ENCODE measurements at regions not wholly inside any gene's neighbourhood (a gene's known extent, or its start where the extent isn't known, plus 50 kb on each side); places are given as distances from the start of the nearest gene placed in this dataset.

DNA sequence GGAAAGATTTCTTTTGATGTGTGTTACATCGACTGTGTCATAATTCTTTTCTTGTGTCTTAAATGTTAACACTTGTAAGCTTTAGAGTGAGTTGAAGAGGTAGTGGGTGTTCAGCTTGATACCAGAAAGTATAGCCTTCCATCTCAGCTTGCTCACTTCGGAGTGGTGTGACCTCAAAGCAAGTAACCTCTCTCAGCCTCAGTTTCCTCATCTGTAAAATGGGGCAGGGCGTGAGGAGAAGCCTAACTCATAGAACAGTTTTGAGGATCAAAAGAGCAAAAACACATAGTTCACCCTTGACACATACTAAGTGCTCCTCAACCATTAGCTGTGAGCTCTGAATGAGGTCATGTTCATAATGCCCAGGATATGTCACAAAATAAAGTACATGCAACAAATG, 434.8 kb upstream of the PROK2 start:
- DNase-seq = no peak

DNA sequence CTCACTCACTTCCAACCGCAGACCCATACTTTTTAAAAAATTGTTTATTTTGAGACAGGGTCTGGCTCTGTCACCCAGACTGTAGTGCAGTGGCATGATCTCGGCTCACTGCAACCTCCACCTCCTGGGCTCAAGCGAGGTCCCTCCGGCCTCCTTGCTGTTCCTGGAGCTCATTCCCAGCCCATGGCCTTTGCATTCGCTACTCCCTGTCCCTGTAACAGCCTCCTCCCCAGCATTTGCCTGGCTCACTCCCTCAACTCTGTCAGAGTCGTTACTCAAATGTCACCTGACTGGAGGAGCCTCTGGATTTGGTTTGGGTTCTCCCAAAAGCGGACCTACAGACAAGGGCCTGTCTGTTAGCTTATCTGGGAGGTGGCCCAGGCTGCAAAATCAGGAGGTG, 432.6 kb upstream of the PROK2 start:
- no peak for DNase-seq

DNA sequence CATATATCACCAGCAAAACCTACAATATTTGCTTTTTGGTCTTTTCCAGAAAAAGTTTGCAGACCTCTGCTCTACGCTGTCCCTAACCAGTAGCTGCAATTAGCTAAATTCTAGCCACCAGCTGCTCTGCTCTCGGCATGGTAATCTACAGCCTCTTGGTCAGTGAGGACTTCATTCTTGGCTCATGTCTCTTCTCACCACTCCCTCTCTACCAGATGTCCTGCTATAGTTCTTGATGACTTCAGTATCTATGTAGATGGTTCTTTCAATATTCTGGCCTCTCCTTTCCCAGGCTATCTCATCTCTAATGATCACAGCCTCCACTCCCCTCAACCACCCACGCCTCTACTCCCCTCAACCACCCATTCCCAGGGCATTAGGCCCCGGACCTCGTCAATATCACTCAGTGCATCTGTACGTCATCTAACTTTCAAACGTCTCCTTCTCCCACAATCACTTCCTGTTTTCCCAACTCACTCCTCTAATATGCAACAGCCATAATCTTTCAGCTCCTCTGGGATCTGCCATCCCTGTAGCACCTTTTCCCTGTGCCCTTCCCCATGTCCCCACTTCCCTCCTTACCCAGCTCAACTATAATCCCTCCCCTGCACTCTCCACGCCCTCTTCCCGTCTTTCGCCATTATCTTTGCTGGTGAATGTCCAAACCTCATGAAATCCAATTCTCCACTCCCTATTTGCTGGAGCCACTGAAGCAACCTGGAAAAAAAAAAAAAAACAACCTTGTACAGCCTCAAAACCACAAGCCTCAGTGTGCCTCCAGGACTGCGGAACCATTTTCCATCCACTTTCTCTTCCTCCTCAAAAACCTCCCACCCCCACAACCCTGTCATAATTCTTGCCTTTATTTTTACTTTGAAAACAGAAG, 429.4 kb upstream of the PROK2 start:
- DNase-seq = no peak

DNA sequence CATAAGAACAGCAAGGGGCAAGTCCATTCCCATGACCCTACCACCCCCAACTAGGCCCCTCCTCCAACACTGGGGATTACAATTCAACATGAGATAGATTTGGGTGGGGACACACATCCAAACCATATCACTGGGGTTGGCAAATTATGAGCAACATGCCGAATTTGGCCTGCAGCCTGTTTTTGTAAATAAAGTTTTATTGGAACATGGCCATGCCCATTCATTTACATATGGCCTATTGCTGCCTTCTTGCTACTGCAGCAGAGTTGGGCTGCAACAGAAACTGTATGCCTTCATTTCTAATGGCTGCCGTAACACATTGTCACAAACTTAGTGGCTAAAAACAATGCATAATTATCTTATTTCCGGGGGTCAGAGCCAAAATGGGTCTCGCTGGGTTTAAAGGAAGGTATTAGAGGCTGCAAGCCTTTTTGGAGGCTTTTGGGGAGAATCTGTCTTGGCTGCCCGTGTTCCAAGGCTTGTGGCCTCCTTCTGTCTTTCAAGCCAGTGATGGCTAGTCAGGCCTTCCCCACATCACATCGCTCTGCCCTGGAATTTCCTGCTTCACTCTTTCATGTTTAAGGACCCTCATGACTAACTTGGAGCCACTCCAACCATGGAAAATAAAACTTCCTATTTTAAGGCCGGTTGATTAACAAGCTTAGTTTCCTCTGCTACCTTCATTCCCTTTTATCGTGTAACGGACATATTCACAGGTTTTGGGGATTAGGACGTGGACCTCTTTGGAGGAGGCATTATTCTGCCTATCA, 428.5 kb upstream of the PROK2 start:
- no peak for DNase-seq

DNA sequence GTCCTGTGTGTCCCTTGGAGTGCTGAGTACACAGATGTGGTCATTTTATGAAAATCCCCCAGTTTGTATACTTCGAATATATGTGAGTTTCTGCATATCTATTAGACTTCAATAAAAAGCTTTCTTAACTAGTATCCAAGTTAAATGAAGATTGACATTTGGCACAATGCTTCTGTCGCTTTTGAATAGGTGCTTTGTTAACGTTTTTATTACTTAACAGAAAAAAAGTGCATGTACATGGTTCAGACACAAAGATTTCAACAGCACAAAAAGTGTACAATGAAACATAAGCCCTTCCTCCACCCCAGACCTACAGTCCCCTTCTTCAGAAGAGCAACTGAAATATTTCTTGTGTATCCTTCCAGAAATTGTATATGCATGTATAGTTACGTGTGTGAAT, 427.4 kb upstream of the PROK2 start:
- no peak for DNase-seq

DNA sequence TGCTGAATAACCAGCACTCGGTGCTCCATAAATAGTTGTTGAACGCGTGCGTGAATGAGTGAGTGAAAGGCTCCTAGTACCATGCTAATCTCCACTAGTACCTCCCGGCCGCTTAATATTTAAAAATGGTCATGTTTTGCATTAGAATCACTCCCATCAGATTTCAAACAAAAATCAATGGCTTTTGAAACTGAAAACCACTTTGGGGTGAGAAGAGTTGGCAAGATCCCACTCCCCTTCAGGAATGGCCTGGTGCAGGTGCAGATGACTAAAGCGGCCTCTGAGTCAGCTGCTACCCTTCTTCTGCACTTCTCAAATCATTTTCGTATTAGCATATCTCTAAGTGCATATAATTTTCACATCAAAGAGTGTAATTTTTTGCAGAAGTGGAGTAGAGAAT, 425.3 kb upstream of the PROK2 start:
- DNase-seq = no peak

DNA sequence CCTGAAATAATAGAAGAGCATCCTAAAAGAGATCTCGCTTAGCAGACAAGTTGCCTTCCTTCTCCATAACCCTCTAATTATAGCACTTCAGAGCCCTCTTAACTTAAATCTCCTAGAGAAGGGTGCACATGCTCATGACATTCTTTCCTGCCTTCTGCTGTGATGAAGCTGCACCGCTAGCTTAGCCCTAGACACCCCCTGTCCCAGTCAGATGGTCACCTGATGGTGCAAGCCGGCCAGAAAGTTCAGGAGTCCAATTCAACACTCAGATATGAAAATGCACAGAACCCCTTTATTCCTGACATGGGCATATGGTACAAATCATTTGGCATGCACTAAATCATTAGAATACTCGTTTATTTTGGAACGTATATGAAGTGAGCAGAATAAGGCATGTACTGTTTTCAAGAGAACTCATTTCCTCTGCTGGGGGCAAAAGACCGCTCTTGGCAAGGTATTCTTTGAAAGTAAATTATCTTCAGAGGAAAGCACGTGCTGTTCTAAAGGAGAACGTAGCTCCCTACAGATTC, 420.4 kb upstream of the PROK2 start:
- DNase-seq = no peak

DNA sequence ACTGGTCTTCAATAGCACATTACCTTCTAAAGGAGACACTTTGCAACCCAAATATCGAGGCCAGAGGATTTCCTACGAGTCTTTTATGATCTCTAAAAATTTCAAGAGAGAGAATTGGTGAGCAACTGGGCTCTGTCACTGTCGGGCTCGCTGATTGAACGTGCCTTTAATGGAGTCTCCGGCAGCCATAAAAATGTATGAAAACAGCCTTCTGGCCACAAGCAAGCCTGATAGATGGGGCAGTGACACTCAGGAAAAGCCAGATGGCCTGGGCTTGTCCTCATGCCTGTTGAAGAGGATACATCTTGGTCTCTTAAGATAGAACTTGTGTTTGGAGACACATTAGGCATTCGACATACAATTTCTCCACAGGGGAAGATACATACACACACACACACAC, 419.5 kb upstream of the PROK2 start:
- no peak for DNase-seq

DNA sequence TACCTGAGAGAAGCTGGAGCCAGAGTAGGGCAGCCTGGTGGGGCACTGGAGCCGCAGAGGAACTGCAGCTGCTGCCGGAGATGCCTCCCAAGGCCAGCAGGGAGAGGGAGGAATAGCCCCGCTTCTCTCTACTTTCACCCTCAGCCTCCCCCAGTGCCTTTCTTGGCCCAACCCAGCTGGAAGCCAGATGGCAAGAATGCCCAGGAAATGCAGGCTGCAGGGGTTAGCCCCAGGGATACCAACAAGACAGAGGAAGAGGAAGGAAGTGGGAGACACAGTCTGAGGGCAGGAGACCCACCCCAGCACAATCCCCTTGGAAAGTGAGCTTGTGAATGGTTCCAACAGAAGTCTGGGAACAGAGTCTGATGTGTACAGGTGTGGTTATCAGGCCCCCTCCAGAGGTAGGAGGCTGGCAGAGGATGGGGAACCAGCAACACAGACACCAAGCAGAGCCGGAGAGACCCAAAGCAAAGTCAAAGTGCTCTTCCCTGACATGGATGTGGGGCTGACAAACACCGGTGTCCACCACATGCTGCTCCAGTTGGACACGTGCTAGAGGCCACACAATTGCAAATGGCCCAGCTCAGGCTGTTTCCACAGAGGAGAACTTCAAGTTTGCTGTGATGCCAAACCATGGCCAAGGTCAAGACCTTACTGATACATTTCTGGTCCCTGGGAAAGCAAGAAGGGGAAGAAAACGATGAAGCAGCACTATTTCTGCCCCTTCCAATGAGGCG, 418.8 kb upstream of the PROK2 start:
- DNase-seq = no peak

DNA sequence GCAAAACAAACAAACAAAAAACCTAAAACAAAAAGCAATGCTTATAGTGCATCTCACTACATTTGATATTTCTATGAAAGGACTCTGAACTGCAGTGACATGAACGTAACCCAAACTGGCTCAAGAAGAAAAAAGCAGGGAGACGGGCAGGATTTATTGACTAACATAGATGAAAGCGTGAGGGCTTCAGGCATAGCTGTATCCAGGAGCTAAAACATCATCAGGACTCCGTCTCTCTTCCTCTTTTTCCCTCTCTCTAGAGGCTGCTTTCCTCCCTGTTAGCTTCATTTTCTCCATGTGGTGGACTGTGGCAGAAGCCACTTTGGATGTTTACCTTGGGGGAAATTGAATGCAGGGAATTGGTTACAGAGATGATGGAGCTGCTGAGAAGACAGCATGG, 418.2 kb upstream of the PROK2 start:
- no peak for DNase-seq

DNA sequence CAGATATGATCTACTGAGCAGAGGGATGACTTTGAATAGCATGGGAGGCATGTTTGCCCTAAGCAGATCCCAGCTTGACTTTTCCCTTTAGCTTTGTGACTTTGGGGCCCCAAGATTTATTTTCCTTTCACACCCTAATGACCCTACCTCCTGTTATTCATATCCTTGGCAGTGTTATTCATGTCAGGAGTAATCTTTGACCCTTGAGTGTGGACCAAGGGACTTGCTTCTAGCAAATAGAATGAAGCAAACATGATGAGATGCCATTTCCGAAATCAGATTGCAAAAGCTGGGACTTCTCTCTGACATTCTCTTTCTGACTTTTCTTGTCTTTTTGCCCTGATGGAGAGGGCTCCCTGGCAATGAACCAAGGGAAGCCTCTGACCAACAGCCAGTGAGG, 415.4 kb upstream of the PROK2 start:
- DNase-seq = no peak

DNA sequence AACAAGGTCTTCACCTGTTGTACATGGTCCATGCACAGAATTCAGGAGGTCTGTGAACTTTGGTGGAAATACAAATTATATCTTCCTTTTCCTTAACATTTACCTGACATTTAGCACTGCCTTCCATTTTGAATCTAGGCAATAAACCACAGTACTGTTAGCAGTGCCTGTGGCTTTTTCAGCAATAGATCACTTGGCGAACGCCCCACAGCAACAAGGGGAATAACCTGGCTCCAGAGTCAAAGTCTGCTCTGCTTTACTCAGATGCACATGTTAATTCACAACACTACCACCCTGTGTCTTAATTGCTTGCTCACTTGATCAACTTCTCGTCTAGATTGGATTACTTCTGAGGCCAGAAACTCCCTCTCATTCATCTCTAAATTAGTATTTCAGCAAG, 414.6 kb upstream of the PROK2 start:
- DNase-seq = no peak

DNA sequence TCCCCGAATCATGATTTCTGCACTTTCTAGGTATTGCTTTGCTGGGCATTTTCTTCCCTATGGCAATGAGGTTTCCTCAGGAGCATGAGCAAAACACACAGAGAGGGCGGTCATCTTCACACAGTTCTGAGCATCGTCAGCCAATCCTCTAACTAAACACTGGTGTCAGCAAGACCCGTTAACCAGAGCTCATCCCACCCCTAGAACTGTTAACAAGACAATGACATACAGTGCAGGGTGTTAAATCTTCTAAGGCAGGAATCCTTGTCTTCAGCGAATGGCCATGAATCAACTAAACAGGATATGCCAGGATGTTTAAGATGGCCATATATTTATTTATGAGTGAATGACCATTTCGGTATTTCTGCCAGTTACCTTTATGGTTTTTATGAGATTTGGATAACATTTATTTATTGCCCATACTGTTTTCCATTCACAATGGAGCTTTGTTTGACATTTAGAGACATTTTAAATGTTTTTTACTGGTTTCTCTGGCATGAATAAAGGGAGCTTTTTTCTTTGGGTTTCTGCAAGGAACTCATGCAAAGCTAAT, 411.5 kb upstream of the PROK2 start:
- DNase-seq = no peak

DNA sequence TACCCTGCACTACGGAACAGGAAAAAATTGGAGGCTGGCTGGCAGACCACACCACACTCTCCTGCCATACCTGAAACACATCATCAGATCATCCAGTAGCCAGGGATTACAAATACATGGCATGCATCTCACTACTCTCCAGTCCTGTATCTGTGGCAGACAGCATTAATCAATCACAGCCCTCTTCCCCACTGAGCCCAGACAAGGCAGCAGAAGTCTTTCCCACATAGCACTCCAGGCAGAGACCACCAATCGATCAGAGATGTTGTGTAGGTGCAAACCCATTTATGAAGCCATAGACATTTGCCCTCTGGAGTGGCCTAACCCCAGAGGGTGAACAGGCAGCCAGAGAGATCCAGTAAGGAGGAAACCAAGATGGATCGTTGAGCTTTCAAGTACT, 410.9 kb upstream of the PROK2 start:
- DNase-seq = no peak

DNA sequence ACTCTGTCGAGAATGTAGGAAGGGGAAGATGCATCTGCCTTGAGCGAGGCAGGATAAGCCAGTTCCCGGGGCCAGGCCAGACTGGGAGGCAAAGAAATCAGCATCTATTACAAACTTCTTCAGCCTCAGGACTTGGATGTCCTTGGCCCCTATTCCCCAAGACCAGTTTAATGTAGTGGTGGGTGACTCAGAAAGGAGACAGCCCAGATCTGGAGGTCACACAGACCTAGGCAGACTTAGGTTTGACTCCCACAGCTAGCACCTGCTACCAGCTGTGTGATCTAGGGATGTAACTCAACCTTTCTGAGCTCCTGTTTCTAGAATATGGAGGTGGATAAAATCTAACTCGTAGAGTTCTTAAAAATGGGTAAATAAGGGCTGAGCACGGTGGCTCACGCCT, 409.5 kb upstream of the PROK2 start:
- no peak for DNase-seq

DNA sequence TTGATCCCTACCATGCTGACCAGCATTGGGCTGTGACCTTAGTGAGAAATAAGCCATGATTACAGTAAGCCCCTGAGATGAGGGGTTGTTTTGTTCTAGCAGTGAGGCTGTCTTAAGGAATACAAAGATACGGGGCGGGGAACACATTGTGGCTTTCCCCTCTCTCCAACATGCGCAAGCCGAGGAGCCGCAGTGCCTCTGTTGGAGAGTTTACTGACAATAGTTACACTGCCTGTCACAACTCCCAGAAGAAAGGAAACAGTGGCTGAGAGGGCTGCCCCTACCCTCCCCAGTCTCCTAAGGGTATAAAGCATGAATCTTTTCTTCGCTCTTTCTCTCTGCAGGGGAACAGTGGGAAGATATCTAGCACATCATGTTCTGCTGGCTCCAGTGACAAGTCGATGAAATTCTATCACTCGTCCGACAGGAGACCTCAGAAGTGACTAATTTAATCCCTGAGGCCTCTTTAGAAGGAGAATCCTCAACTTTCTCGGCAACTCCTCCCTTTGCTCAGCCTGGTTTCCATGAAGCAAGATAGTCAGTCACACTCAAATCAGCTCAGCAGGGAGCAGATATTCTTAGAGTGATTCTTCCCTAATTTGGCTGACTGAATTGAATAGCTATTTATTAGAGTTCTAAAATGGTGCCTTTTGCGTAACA, 409.0 kb upstream of the PROK2 start:
- no peak for DNase-seq

DNA sequence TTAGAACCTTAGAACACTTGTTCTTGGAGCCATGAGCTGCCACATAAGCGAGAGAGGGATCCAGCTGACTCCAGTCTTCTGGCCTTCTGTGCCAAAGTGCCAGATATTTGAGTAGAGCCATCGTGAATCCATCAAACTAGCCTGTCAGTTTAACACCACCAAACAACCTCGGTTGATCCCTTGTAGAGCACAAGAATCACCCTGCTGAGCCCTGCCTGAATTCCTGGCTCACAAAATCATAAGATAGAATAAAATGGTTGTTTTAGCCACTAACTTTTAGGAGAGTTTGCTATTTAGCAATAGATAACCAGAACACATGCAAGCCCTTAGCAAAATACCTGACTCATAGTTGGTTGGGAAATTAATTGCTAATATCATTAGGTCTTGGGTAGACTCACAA, 407.6 kb upstream of the PROK2 start:
- no peak for DNase-seq

DNA sequence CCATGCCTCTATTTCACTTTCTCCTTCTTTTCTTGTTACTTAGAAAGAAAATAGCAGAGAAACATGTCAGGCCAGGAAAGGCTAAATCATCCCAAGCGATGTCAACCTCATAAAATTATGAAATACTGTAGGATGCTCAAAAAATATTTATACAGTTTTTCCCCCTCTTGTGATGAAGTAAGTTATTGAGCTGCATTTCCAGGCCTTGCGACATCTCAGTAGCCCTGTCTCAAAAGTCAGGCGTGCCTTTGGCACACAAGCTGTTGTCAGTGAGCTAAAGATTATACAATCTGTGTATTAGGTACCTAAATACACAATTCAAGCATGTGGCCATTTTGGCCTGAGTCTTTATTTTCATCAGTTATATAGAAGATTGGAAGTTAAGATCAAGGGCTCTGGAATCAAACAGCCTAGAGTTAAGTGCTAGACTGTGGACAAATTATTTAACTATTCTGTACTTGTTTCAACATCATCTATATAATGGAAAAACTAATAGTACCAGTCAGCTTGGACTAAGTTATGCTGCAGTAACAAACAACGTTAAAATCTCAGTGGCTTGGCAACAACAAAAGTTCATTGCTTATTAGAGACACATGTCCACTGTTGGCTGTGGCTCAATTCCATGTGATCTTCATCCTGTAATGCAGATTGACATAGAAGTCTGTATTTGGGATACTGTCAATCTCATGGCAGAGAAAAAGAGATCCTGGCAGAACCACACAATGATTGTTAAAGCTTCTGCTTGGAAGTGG, 406.4 kb upstream of the PROK2 start:
- DNase-seq = no peak

DNA sequence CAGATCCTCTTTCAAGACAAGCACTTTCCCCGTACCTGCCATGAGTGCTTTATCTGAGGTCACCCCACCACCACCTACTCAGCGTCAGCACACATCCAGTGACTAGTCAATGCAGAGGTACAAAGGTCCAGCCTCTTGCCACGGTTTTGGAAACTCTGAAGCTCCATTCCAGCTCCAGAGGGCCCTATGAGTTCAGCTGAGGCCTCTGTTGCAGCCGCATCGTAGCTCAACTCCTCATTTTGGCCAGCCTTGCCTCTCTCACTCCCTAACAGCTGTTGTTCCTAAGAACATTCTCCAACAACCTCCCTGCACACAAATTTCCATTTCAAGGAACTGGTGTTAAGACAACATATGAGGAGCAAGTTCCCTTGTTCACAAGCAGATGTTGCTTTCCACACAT, 405.1 kb upstream of the PROK2 start:
- DNase-seq = no peak

DNA sequence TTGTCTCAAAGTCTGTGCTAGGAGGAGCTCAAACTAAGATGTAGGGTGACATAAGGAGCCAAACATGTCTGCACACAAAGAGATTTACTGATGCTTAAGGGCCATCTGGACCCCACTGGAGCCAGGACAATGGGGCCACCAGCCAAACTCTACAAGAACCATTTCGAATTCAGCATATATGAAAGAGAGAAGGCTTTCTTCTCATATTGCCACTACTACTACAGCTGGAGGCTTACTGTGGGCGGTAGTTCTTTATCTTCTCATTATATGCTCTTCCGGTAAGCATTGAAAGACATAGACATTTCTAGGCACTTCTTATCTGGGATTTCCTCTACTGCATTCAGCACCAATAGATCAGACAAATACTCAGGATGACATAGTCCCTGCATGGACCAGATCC, 404.4 kb upstream of the PROK2 start:
- no peak for DNase-seq

DNA sequence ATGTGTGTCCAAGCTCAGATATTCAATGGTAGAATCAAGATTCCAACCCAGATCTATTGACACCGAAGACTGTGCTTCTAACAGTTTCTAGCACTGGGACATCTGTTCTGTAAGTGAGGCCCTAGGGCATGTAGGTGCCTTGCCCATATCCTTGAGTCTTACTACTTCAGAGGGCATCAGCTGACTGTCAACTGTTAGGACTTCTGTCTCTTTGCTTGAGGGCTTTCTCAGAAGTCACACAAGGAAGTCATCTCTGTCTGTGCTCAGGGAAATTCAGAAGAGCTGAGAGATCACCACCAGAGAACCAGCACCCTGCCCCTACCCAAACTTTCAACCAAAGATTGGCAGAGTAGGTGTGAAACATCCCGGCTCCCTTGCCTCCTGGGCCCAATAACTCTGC, 403.6 kb upstream of the PROK2 start:
- DNase-seq = no peak

DNA sequence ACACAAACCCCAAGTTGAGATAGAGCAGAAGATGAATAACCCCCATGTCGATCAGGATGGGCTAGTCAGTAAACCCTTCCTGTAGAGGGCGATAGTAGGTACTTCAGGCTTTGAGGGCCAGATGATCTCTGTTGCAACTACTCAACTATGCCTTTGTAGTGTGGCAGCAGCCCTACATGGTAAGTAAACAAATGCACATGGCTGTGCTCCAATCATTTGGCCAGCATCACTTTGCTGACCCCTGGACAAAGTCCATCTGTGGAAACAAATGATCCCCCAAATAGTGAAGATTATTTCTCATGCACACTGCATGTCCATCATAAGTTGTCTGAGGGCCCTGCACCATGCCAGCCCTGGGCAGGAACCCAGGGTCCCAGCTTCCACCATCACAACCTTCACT, 402.2 kb upstream of the PROK2 start:
- DNase-seq = no peak
